Stomach (tissue), 4 donors: ENCODE measurements at regions not wholly inside any gene's neighbourhood (a gene's known extent, or its start where the extent isn't known, plus 50 kb on each side); places are given as distances from the start of the nearest gene placed in this dataset.

Experiments
- CTCF ChIP-seq, 7 experiments: fragments of 450-650 bp in 4 of 7; fragments of 200-600 bp in 3 of 7; sonication (generic) in 3 of 7; IDR thresholded peaks; one replicate each; pipeline ENCODE4 v1.5.1; 2016 to 2019; ENCODE audit warnings: antibody characterized with exemption in 7 of 7, control low read depth in 2 of 7, mild to moderate bottlenecking in 1 of 7
- POLR2AphosphoS5 ChIP-seq, 3 donors: sonication (generic); formaldehyde crosslinking; IDR thresholded peaks; one replicate each; pipeline ENCODE4 v1.6.1; 2016; ENCODE audit warnings: antibody characterized with exemption in 3 of 3

GRCh38 chr17:63040816-63041215, 74.8 kb downstream of the TANC2 start:
- no peak for TF ChIP-seq CTCF (IDR thresholded peaks at IDR 0.05)
- TF ChIP-seq POLR2AphosphoS5 (IDR thresholded peaks at IDR 0.05) = no peak
